SK-N-SH treated with all-trans-retinoic acid at 6 μM for 48 hours (cell line): ENCODE measurements at regions not wholly inside any gene's neighbourhood (a gene's known extent, or its start where the extent isn't known, plus 50 kb on each side); places are given as distances from the start of the nearest gene placed in this dataset.

ENCODE experiments used
- OSR1 ChIP-seq: fragments of 250-450 bp; sonication (Bioruptor Pico); IDR thresholded peaks from 2 replicates; pipeline ENCODE4 v1.8.0; 2022; ENCODE audit warnings: moderate library complexity, mild to moderate bottlenecking, inconsistent platforms
- SNAI2 ChIP-seq: fragments of 250-450 bp; sonication (Bioruptor Pico); IDR thresholded peaks from 2 replicates; pipeline ENCODE4 v1.5.0; 2020; ENCODE audit warnings: mild to moderate bottlenecking, moderate library complexity

- no peak for TF ChIP-seq SNAI2 (CRISPR knock-in tag)
- TF ChIP-seq OSR1 (CRISPR knock-in tag): no peak
Observed at GRCh38 chr18:42228581-42228980, 273.5 kb downstream of the PIK3C3 start.
